GM18517 (cell line): ENCODE measurements at regions not wholly inside any gene's neighbourhood (a gene's known extent, or its start where the extent isn't known, plus 50 kb on each side); places are given as distances from the start of the nearest gene placed in this dataset.
"Not testable (repeated sequence)": the region's sequence is repeated elsewhere in the genome, so short reads cannot be mapped to it uniquely, and the experiment has no call there.

Experiments
- ATAC-seq: cut with Tn5 transposase; IDR thresholded peaks from one replicate; pipeline ENCODE4 v1.9.1; 2021; ENCODE audit warnings: mild to moderate bottlenecking, moderate library complexity; ENCODE audit not compliant: unreplicated experiment

DNA sequence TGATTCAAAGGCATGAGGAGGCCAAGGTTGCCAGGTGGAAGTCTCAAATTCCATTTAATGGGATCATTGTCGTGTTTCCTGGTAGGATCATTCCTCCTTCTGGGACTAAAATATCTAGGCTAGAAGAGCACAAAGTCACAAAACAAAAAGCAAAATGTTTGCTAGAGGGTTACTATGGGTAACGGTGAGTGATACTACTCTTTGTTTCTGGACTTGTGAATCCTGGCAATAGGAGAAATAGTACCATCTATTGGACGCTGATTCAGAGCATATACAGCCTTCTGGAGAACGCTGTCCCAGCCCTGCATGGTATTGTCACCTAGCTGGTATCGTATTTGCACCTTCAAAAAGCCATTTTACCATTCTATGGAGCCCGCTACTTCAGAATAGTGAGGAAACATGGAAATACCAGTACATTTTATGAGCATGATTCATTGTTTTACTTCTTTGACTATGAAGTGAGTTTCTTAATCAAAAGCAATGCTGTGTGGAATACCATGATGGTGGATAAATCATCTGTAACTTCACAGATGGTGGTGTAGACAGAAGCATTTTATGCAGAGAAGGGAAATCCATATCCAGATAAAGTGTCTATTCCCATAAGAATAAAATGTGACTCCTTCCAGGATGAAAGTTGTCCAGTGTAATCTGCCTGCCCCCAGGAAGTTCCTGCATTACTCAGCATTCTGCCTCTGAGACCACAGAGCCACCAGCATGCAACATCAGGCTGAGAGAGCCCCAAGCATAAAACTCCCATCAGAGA lies 361.0 kb downstream of the ETV1 start:
- ATAC-seq = no peak

GRCh38 chr7:13631207-13632049 lies 358.0 kb downstream of the ETV1 start:
- ATAC-seq = not testable (repeated sequence)

GRCh38 chr7:13633857-13634256 lies 355.6 kb downstream of the ETV1 start:
- ATAC-seq = no peak

GRCh38 chr7:13639396-13639795 lies 350.1 kb downstream of the ETV1 start:
- no peak for ATAC-seq

DNA sequence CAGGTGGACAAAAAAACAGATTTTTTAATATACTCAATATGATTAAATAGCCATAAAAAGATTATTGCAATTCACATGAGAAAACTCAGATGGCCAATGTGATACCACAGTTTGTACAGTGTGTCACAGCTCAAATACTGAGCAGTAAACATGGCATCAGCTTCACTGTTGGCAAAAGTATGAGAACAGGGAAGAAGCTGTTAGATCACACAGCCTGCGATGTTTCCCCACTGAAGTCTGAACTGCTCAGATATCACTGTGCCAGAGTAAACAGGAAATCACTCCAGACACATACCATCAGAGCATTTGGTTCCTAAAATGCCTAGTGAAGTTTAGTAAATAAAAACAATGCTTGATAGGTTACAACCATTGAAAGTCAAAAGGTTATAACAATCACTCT lies 347.8 kb downstream of the ETV1 start:
- ATAC-seq = no peak

- ATAC-seq = no peak
These were observed 338.3 kb downstream of the ETV1 start for GRCh38 chr7:13651167-13651566.

DNA sequence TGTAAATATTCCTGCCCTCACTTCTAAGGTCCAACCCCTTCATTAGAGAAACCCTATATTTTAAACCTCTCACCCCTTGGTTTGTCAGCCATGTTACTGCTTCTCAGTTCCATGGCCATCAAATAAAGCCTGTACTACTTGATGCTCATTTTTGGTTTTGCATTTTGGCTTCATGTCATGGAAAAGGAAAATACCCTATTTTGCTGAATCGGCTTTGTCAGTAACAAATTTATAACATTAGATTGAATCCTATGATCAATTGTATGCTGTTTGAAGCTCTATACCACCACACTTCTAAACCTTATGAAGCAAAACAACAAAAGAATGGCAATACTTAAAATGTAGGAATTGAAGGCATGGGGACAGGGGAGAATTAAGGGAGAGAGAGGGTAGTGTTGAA lies 333.1 kb downstream of the ETV1 start:
- no peak for ATAC-seq

DNA sequence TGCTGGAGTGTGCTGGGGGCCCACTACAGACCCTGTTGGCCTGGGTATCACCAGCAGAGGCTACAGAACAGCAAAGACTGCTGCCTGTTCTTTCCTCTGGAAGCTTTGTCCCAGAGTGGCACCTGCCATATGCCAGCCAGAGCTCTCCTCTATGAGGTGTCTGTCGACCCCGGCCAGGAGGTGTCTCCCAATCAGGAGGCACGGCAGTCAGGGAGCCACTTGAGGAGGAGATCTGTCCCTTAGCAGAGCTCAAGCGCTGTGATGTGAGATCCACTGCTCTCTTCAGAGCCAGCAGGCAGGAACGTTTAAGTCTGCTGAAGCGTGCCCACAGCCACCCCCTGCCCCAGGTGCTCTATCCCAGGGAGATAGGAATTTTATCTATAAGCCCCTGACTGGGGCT lies 316.2 kb downstream of the ETV1 start:
- no peak for ATAC-seq

DNA sequence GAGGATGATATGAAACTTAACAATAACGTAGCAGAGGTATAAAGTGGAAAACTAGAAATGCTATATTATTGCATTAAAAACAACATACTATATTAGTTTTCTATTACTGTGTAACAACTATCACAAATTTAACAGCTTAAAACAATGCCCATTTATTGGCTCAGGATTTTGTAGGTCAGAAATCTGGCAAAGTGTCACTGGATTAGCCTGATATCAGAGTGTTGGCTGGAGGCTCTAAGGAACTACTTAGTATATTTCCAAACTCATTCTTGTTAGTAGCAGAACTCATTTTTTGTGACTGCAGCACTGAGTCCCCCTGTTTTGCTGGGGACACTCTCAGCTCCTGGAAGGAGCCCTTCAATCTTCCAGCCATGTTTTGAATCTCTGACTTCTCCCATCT lies 306.8 kb downstream of the ETV1 start:
- ATAC-seq = no peak

- no peak for ATAC-seq
These were observed 302.0 kb downstream of the ETV1 start for GRCh38 chr7:13687500-13687899.

DNA sequence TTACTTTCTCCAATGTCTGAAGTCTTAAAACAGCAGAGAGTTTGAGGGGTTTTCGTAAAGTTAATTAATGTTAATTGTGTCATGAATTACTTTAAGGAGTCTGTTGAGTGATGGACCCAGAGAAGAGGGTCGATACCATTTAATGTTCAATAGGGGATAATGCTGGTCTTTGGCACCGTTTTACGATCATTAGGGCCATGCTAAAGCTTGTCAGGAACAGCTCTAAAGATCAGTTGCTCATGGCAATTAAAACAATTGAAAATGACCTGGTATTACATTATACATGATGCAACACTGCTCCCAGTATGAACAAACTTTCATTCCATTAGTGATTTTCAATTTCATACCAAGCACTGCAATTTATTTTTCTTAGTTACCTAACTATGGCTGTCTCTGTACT lies 296.9 kb downstream of the ETV1 start:
- no peak for ATAC-seq

GRCh38 chr7:13702251-13702650 lies 287.2 kb downstream of the ETV1 start:
- no peak for ATAC-seq

GRCh38 chr7:13708670-13709069 lies 280.8 kb downstream of the ETV1 start:
- ATAC-seq = no peak

- no peak for ATAC-seq
These were observed 276.4 kb downstream of the ETV1 start for GRCh38 chr7:13713092-13713491.

DNA sequence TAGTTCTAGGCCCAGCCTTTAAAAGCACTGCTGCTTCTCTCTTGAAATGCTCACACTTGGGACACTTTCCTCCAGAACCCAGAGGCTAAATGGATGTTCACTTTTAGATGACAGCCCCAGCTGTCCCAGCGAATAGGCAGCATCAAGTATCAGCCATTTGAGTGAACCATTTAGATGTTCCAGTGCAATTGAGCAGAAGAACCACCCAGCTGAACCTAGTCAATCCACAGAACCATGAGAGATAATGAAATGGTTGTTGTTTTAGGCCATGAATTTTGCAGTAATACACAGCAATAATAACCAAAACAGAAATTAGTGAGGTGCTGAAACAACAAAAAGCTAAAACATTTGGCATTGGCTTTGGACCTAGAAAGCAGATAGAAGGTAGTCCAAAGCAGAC lies 273.9 kb downstream of the ETV1 start:
- no peak for ATAC-seq

DNA sequence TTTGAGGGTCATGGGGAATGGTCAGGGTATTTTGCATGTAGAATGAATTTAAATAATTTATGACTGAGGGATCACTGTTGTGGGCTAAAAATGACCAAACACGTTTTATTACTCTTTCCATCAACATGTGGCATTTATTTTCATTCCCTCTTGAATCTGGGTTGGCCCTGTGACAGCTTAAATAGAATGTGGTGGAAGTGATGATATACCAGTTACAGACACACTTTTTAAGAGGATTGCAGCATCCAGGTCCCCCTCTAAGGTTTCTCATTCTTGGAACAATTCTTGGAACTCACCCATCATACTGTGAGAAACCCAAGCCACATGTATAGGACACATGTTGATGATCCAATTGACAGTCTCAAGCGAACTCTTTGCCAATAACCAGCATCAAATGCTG lies 272.4 kb downstream of the ETV1 start:
- ATAC-seq = no peak

DNA sequence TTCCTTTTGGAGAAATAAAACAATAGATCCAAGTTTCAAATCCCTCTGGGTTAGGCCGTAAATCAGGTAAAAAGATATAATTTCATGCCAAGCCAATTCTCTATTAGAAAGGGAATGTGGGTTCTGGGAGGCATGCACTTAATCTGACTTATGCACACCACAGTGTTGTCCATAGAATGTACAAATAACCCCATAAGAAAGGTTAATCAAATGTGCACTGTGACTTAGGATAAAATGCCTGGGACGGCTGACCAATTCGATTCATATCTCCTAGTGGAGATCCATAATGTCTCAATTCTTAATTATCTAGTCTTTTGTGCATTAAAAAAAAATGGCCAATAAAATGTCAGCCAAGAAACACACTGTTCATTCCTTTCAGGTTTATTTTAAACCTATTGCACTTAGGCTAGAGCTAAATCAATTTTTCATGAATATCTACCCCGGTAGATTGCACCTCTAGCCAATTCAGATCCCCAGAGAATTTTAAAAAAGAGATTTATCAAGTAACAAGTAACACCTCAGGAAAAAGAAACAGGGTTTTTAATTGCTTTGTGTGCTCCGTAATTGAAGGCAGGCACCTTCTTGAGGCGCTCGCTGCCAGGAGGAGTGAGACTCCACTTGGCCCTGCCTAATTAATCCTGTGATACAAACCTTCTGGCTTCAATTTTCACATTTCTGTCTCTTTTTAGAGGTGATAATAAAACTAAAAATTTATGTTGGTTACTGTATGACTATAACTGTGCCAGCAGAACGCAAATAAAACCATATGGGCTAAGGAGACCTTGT lies 265.1 kb downstream of the ETV1 start:
- ATAC-seq = no peak

DNA sequence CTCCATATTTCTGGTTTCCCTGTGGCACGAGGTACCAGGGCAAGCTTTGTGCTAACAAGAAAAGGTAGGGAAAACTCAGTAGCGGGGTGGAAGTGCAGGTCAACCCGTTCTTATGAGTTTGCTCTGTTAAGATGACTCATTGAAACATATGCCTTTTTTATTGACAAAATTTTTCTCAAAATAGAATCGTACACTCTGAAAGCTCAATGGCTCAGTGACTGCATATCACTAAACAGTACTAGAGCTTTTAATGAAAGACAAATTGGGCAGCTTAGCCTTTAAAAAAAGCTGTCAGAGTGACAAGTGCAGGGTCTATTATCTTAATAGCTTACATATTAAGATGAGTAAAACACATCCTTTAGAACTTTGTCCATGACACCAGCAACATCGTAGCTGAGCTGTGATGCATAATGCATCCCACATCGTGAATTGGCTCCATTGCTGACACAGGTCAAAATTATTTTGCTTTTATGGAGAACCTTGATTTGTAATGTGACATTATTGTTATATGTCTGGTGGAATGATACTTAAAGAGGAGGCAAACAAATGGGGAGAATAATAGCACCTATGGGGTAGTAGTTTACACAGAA lies 264.4 kb downstream of the ETV1 start:
- ATAC-seq = no peak

- ATAC-seq = no peak
These were observed 263.9 kb downstream of the ETV1 start for GRCh38 chr7:13725591-13725990.

- ATAC-seq = no peak
These were observed 262.2 kb downstream of the ETV1 start for GRCh38 chr7:13727279-13727678.

DNA sequence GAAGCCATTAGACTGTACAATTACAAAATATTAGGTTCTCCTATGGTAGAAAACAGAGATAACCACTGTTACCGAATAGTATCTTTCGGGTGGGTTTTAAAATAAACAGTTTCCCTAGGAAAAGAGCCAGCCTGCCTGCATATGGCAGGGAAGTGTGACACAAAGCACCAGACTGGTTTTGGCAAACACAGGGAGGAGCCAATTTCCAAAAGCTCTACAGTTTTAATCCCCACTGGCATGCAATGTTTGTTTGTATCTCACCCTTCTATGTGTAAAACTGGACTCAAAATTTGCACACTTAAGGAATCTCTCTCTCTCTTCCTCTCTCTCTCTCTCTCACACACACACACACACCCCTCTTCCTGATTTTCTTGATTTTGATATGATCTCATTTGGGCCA lies 261.7 kb downstream of the ETV1 start:
- no peak for ATAC-seq
